Astrocyte (in vitro differentiated cells and primary cell): ENCODE measurements at regions not wholly inside any gene's neighbourhood (a gene's known extent, or its start where the extent isn't known, plus 50 kb on each side); places are given as distances from the start of the nearest gene placed in this dataset.

ENCODE experiments used
- DNase-seq: peaks from one replicate; pipeline ENCODE4 v3.0.0-alpha.2; 2010; ENCODE audit warnings: low read depth
- FAIRE-seq: peaks from 2 replicates; lab custom pipeline; 2011; peaks lifted over from hg19 to GRCh38; lab: Jason Lieb, UNC
- H2AFZ ChIP-seq: 2 replicates; pipeline ENCODE4 v1.6.0; 2012; ENCODE audit warnings: low read depth, low read length, inconsistent platforms
- H3K27ac ChIP-seq: 2 replicates; pipeline ENCODE4 v1.5.1; 2011; ENCODE audit warnings: low read depth, low read length, inconsistent platforms
- H3K27me3 ChIP-seq: 2 replicates; pipeline ENCODE4 v1.6.0; 2011; ENCODE audit warnings: low read length, inconsistent platforms; ENCODE audit not compliant: insufficient read depth
- H3K36me3 ChIP-seq: 2 replicates; pipeline ENCODE4 v1.5.1; 2011; ENCODE audit warnings: low read length, inconsistent platforms; ENCODE audit not compliant: insufficient read depth
- H3K4me1 ChIP-seq: 2 replicates; pipeline ENCODE4 v1.5.1; 2011; ENCODE audit warnings: low read length, inconsistent platforms; ENCODE audit not compliant: insufficient read depth
- H3K4me2 ChIP-seq: 2 replicates; pipeline ENCODE4 v1.6.0; 2012; ENCODE audit warnings: low read length, inconsistent platforms
- H3K4me3 ChIP-seq: 2 replicates; pipeline ENCODE4 v1.5.1; 2011; ENCODE audit warnings: low read depth, mild to moderate bottlenecking, low read length, inconsistent platforms; ENCODE audit not compliant: insufficient read depth
- H3K79me2 ChIP-seq: 2 replicates; pipeline ENCODE4 v1.6.0; 2012; ENCODE audit warnings: mild to moderate bottlenecking, low read length, inconsistent platforms; ENCODE audit not compliant: insufficient read depth
- H3K9ac ChIP-seq: 2 replicates; pipeline ENCODE4 v1.6.0; 2012; ENCODE audit warnings: mild to moderate bottlenecking, low read length, inconsistent platforms
- H3K9me3 ChIP-seq: 2 replicates; pipeline ENCODE4 v1.5.1; 2012; ENCODE audit warnings: low read depth, mild to moderate bottlenecking, low read length, inconsistent platforms; ENCODE audit not compliant: insufficient read depth
- H4K20me1 ChIP-seq: 2 replicates; pipeline ENCODE4 v1.6.0; 2012; ENCODE audit warnings: low read length, inconsistent platforms; ENCODE audit not compliant: insufficient read depth
- H3K27ac Mint-ChIP-seq: one replicate; pipeline ENCODE4 v1.8.0; 2021; ENCODE audit warnings: mild to moderate bottlenecking, mixed read lengths; ENCODE audit not compliant: unreplicated experiment
- H3K27me3 Mint-ChIP-seq: one replicate; pipeline ENCODE4 v1.8.0; 2021; ENCODE audit warnings: low read depth, mixed read lengths; ENCODE audit not compliant: unreplicated experiment
- H3K36me3 Mint-ChIP-seq: one replicate; pipeline ENCODE4 v1.8.0; 2021; ENCODE audit warnings: low read depth, mixed read lengths; ENCODE audit not compliant: unreplicated experiment
- H3K4me1 Mint-ChIP-seq: one replicate; pipeline ENCODE4 v1.8.0; 2021; ENCODE audit warnings: low read depth, mixed read lengths; ENCODE audit not compliant: unreplicated experiment
- H3K4me3 Mint-ChIP-seq: one replicate; pipeline ENCODE4 v1.8.0; 2021; ENCODE audit warnings: mild to moderate bottlenecking, moderate library complexity, mixed read lengths; ENCODE audit not compliant: unreplicated experiment
- H3K9me3 Mint-ChIP-seq: one replicate; pipeline ENCODE4 v1.8.0; 2021; ENCODE audit warnings: mild to moderate bottlenecking, mixed read lengths; ENCODE audit not compliant: unreplicated experiment
- CTCF ChIP-seq: IDR thresholded peaks from 2 replicates; pipeline ENCODE4 v1.5.1; 2011; ENCODE audit warnings: low read depth, mild to moderate bottlenecking, inconsistent platforms, low read length, moderate library complexity; ENCODE audit not compliant: insufficient read depth
- EZH2 ChIP-seq: IDR thresholded peaks from 2 replicates; pipeline ENCODE4 v1.6.1; 2012; ENCODE audit warnings: mild to moderate bottlenecking, low read length, inconsistent platforms; ENCODE audit not compliant: insufficient read depth

GRCh38 chrX:42988700-42989099 lies 210.7 kb upstream of the PPP1R2C start:
- Histone ChIP-seq H3K4me3 (no peak overlapping the region), H4K20me1 (no peaks in the 10 kb centered on the region), H3K4me1 (no peaks in the 10 kb centered on the region), H3K27me3 (no peaks in the 10 kb centered on the region), H2AFZ (no peak overlapping the region), H3K4me2 (no peak overlapping the region), H3K27ac (no peak overlapping the region), H3K9me3 (no peaks in the 10 kb centered on the region), H3K36me3 (no peaks in the 10 kb centered on the region), H3K79me2 (no peaks in the 10 kb centered on the region), H3K9ac (no peak overlapping the region)
- Mint-ChIP-seq H3K4me3 (no peak overlapping the region), H3K27me3 (no peaks in the 10 kb centered on the region), H3K27ac (no peak overlapping the region), H3K36me3 (no peaks in the 10 kb centered on the region), H3K9me3 (no peaks in the 10 kb centered on the region), H3K4me1 (peaks cover 17% of the 10 kb centered on the region)
- DNase-seq, result no peak
- TF ChIP-seq CTCF (no peak), EZH2 (no peak)
- FAIRE-seq, result no peak

GRCh38 chrX:42992199-42992943 lies 214.4 kb upstream of the PPP1R2C start:
- Histone ChIP-seq H3K36me3 (no peaks in the 10 kb centered on the region), H3K79me2 (no peaks in the 10 kb centered on the region), H3K9me3 (no peaks in the 10 kb centered on the region), H4K20me1 (no peaks in the 10 kb centered on the region), H3K4me3 (no peak overlapping the region), H3K4me2 (no peak overlapping the region), H3K4me1 (no peaks in the 10 kb centered on the region), H3K27ac (no peak overlapping the region), H2AFZ (no peak overlapping the region), H3K9ac (no peak overlapping the region), H3K27me3 (no peaks in the 10 kb centered on the region)
- FAIRE-seq (peak; percentile 50), DNase-seq (peak; percentile 20)
- Mint-ChIP-seq H3K36me3 (no peaks in the 10 kb centered on the region), H3K27ac (peak overlapping the region; percentile 95), H3K4me1 (peaks cover 17% of the 10 kb centered on the region), H3K27me3 (no peaks in the 10 kb centered on the region), H3K4me3 (no peak overlapping the region), H3K9me3 (no peaks in the 10 kb centered on the region)
- TF ChIP-seq EZH2 (no peak), CTCF (no peak)

- no peak overlapping the region for H3K4me2 ChIP-seq
Observed at GRCh38 chrX:42996861-42997260, 218.9 kb upstream of the PPP1R2C start.

More at GRCh38 chrX:42996861-42997260, 218.9 kb upstream of the PPP1R2C start:
- no peak for FAIRE-seq
- no peak overlapping the region for H3K9ac ChIP-seq
- no peaks in the 10 kb centered on the region for H3K9me3 ChIP-seq
- Mint-ChIP-seq H3K4me1 (peaks cover 15% of the 10 kb centered on the region), H3K9me3 (no peaks in the 10 kb centered on the region), H3K27ac (no peak overlapping the region), H3K27me3 (no peaks in the 10 kb centered on the region), H3K4me3 (no peak overlapping the region), H3K36me3 (no peaks in the 10 kb centered on the region)
- no peaks in the 10 kb centered on the region for H3K4me1 ChIP-seq
- H3K27ac ChIP-seq, result no peak overlapping the region
- no peaks in the 10 kb centered on the region for H3K79me2 ChIP-seq
- H3K27me3 ChIP-seq, result no peaks in the 10 kb centered on the region
- H4K20me1 ChIP-seq, result no peaks in the 10 kb centered on the region
- no peaks in the 10 kb centered on the region for H3K36me3 ChIP-seq
- no peak overlapping the region for H3K4me3 ChIP-seq
- DNase-seq, result no peak
- no peak overlapping the region for H2AFZ ChIP-seq
- no peak for TF ChIP-seq CTCF
- TF ChIP-seq EZH2, result no peak
